Fibroblast of skin of back (primary cell): ENCODE measurements at regions not wholly inside any gene's neighbourhood (a gene's known extent, or its start where the extent isn't known, plus 50 kb on each side); places are given as distances from the start of the nearest gene placed in this dataset.

ENCODE experiments used
- DNase-seq: peaks from one replicate; pipeline ENCODE4 v3.0.0-alpha.2; 2013

DNA sequence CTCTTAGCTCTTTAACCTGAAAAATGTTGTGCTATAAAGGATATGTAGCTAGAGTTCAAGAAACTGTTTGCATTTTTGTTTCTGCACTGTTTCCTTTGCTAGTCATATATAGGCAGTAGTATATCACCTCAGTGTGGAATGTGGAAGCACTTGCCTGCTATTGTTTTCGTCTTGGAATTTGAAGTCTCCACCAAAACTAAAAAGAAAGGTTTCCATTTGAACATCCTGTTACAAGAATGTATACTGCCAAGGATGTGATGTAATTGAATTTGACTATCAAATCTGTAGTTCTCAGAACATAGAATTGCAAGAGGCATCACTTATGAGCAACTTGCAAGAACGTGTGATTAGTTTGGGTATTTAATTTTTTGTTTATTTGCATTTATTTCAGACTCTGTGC, 51.1 kb upstream of the MEOX2 start:
- no peak for DNase-seq
